Osteocyte (in vitro differentiated cells): ENCODE measurements at regions not wholly inside any gene's neighbourhood (a gene's known extent, or its start where the extent isn't known, plus 50 kb on each side); places are given as distances from the start of the nearest gene placed in this dataset.

Source experiments
- DNase-seq: peaks from one replicate; pipeline ENCODE4 v3.0.0; 2021; ENCODE audit warnings: mixed read lengths; ENCODE audit not compliant: unreplicated experiment; ENCODE audit errors: extremely low spot score
- H3K27ac Mint-ChIP-seq: one replicate; pipeline ENCODE4 v1.8.0; 2021; ENCODE audit warnings: mild to moderate bottlenecking, mixed read lengths; ENCODE audit not compliant: unreplicated experiment
- H3K27me3 Mint-ChIP-seq: one replicate; pipeline ENCODE4 v1.8.0; 2021; ENCODE audit warnings: mixed read lengths; ENCODE audit not compliant: unreplicated experiment
- H3K36me3 Mint-ChIP-seq: one replicate; pipeline ENCODE4 v1.8.0; 2021; ENCODE audit warnings: mixed read lengths; ENCODE audit not compliant: unreplicated experiment
- H3K4me1 Mint-ChIP-seq: one replicate; pipeline ENCODE4 v1.8.0; 2021; ENCODE audit warnings: mixed read lengths; ENCODE audit not compliant: unreplicated experiment
- H3K4me3 Mint-ChIP-seq: one replicate; pipeline ENCODE4 v1.8.0; 2021; ENCODE audit warnings: mild to moderate bottlenecking, moderate library complexity, mixed read lengths; ENCODE audit not compliant: unreplicated experiment
- H3K9me3 Mint-ChIP-seq: one replicate; pipeline ENCODE4 v1.8.0; 2021; ENCODE audit warnings: mixed read lengths; ENCODE audit not compliant: unreplicated experiment
- TF ChIP-seq, protein P1 (sequence below): fragments of 200-600 bp; sonication (generic); IDR thresholded peaks from 2 replicates; pipeline ENCODE4 v1.5.0; 2021; ENCODE audit warnings: antibody characterized with exemption, mild to moderate bottlenecking, moderate library complexity

DNA sequence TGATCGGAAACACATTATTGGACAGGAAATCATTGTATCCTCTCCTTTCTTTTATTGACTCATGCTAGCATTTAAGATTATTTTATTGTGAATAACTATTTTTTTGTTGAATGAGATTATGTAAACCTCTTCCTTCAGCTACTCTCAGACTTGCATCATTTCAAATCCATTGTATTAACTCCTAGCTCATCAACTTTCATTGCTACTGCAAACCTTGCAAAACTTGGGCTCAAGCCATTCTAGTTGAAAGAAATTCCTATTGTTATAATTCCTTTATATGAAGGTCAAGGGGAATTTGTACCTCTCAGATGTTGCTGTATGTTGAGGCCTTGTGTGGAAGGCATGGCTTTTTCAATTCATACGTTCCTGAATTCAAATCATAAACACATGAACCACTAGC, 1764.6 kb downstream of the SUCLG1 start:
- TF ChIP-seq, protein P1, sequence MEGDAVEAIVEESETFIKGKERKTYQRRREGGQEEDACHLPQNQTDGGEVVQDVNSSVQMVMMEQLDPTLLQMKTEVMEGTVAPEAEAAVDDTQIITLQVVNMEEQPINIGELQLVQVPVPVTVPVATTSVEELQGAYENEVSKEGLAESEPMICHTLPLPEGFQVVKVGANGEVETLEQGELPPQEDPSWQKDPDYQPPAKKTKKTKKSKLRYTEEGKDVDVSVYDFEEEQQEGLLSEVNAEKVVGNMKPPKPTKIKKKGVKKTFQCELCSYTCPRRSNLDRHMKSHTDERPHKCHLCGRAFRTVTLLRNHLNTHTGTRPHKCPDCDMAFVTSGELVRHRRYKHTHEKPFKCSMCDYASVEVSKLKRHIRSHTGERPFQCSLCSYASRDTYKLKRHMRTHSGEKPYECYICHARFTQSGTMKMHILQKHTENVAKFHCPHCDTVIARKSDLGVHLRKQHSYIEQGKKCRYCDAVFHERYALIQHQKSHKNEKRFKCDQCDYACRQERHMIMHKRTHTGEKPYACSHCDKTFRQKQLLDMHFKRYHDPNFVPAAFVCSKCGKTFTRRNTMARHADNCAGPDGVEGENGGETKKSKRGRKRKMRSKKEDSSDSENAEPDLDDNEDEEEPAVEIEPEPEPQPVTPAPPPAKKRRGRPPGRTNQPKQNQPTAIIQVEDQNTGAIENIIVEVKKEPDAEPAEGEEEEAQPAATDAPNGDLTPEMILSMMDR = no peak
- H3K4me1 Mint-ChIP-seq = no peaks in the 10 kb centered on the region
- DNase-seq = no peak
- H3K9me3 Mint-ChIP-seq = peaks cover 6% of the 10 kb centered on the region
- no peaks in the 10 kb centered on the region for H3K36me3 Mint-ChIP-seq
- no peak overlapping the region for H3K27ac Mint-ChIP-seq
- no peak overlapping the region for H3K4me3 Mint-ChIP-seq
- H3K27me3 Mint-ChIP-seq = no peaks in the 10 kb centered on the region

DNA sequence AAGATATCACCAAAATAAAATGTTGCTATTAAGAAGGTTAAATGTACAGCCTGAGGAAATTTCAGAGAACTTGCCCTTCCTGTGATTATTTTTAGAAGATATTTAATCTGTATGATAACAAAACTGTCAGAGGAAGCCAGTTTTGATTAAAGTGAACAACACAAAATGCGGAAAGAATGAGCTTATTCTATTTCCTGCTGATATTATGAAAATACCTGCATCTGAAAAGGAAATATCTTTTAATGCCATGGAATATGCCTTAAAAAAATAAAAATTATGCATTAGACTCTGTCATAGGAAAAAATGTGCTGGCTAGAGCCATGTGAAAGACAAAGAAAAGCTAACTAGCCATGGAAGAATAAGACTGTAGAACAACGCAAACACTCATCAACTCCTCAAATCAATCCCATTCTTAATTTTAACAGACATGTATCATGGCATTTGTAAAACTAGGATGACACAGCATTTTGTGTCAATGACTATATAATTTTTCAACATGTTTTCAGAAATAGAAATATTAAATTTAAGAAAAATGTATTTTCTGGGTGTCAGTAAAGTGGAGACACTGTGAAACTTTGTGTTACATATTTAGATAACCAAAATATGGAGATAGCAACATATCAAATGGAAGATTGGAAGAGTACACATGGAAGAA, 1768.2 kb downstream of the SUCLG1 start:
- no peak for DNase-seq
- Mint-ChIP-seq H3K4me1 (no peaks in the 10 kb centered on the region), H3K36me3 (no peaks in the 10 kb centered on the region), H3K27me3 (no peaks in the 10 kb centered on the region), H3K4me3 (no peak overlapping the region), H3K9me3 (peaks cover 6% of the 10 kb centered on the region), H3K27ac (no peak overlapping the region)
- TF ChIP-seq, protein P1 = no peak

DNA sequence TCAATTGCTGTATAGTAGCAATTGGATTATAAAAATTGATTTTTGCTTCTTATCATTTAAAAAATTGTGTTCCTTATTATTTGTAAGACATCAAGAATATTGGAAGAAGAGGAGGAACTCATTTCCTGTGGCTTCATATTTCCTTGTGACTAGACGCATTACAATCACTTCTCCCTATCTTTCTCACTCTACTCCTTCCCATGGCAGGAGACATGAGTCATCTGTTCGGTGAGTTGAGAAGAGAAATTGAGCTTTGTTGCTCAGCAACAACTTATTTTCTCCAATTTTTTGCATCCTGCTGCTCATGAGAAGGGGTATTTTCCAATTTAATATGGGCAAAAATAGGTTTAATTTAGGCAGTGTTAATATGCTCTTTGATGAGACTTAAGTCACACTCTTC, 1783.9 kb downstream of the SUCLG1 start:
- Mint-ChIP-seq H3K4me3 (no peak overlapping the region), H3K9me3 (peaks cover 11% of the 10 kb centered on the region), H3K27me3 (no peaks in the 10 kb centered on the region), H3K27ac (no peak overlapping the region), H3K4me1 (no peaks in the 10 kb centered on the region), H3K36me3 (no peaks in the 10 kb centered on the region)
- no peak for DNase-seq
- TF ChIP-seq, protein P1 = no peak

DNA sequence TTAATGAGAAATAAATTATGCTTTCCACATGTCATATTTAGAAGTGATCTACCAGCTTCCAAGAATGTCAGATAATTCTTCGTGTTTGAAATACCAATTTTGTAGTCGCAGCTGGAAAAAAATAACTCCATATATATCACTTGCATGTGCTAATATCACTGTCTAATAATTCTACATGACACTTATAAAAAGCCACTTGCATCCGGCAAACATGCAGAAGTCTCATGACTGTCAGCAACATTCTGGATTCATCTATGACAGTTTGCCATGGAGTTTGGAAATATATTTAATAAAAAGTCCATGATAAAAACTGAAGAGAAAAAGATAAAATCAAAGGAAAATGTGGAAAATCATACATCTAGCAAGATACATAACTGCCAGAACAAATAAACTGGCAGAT, 1784.4 kb downstream of the SUCLG1 start:
- Mint-ChIP-seq H3K4me1 (no peaks in the 10 kb centered on the region), H3K27ac (no peak overlapping the region), H3K4me3 (no peak overlapping the region), H3K9me3 (peaks cover 7% of the 10 kb centered on the region), H3K36me3 (no peaks in the 10 kb centered on the region), H3K27me3 (no peaks in the 10 kb centered on the region)
- no peak for DNase-seq
- TF ChIP-seq, protein P1 = no peak

DNA sequence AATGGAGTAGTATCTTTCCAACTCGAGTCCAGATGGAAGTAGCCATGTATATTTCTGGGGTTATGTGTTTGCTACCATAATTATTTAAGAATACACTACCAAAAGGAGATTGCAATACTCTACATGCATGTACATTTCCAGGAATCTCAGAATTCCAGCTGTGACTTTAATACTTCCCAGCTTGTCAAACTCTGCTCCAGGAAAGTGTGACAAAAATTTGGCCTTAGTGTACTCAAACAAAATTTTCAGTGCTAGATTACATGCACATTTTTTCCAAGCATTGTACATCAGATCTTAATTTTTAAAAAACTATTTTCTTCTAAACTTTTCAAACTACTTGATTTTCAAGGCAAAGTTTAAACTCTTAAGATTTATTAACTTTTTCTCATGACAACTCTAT, 1791.6 kb downstream of the SUCLG1 start:
- H3K9me3 Mint-ChIP-seq = no peaks in the 10 kb centered on the region
- no peak overlapping the region for H3K4me3 Mint-ChIP-seq
- DNase-seq = no peak
- no peak overlapping the region for H3K27ac Mint-ChIP-seq
- no peaks in the 10 kb centered on the region for H3K4me1 Mint-ChIP-seq
- H3K27me3 Mint-ChIP-seq = no peaks in the 10 kb centered on the region
- no peaks in the 10 kb centered on the region for H3K36me3 Mint-ChIP-seq
- TF ChIP-seq, protein P1 = no peak
